Inflammatory macrophage treated with lipopolysaccharide for 1 hour (primary cell): ENCODE measurements at regions not wholly inside any gene's neighbourhood (a gene's known extent, or its start where the extent isn't known, plus 50 kb on each side); places are given as distances from the start of the nearest gene placed in this dataset.
"Not testable (repeated sequence)": the region's sequence is repeated elsewhere in the genome, so short reads cannot be mapped to it uniquely, and the experiment has no call there.

Experiments used
- DNase-seq, 2 donors: peaks; one replicate each; pipeline ENCODE4 v3.0.0-alpha.2; 2020 to 2022

DNA sequence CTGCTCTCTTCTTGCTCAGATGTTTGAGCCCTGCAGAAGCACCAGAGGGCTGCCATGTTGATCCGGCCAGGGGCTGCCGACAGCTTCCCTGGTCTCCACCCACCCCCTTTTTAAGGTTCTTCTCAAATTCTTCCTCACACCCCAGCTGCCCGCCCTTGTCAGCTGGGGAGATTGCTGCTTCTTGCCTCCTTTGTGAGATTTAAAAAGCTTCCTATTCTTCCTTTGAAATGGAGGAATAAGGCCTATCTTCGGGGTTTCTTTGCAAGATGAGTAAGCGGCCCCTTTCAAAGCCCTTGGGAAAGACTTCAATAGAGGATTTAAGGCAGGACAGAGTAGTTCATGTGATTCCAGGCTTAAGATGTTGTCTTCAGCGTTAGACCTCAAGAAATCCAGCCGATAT is 211.9 kb upstream of the SHH start:
- no peak for DNase-seq

- DNase-seq, result no peak
These were observed 210.5 kb upstream of the SHH start for GRCh38 chr7:156022483-156023459.

DNA sequence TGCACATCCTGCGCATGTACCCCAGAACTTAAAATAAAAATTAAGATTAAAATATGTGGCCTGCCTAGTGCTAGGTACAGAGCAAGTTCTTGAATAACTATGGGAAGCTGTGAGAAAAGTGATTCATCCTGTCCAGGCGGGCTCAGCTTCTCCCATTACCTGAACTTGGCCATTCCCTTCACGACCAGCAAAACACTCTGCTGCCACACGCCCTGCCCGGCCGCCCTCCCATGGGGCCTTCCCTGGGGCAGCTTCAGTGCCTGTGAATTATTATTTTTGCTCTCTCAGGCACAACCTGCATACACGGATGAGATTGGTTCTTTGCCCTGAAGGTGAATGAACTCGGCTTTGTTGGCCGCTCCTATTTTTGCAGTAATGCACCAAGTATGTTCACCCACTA is 209.2 kb upstream of the SHH start:
- DNase-seq, result no peak

- no peak for DNase-seq
These were observed 208.3 kb upstream of the SHH start for GRCh38 chr7:156020566-156020965.

GRCh38 chr7:156019776-156020565 is 207.7 kb upstream of the SHH start:
- no peak for DNase-seq

DNA sequence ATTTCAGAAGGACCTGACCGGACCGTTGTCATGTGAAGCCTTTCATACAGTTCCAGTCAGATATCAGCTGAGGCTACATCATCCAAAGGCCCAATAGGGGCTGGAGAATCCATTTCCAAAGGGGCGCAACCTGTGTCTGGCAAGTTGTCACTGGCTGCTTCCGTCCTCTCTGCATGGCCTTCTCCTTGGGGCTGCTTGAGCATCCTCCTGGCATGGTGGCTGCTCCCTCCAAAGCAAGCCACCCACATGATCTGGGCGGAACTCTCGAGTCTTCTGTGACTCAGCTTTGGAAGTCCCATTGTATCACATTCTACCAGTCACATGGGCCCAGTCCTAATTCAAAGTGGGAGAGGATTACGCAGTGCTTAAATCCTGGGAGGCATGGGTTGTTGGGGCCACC is 207.0 kb upstream of the SHH start:
- no peak for DNase-seq

GRCh38 chr7:156017916-156018700 is 205.8 kb upstream of the SHH start:
- DNase-seq, result no peak

- no peak for DNase-seq
These were observed 205.2 kb upstream of the SHH start for GRCh38 chr7:156017431-156017830.

DNA sequence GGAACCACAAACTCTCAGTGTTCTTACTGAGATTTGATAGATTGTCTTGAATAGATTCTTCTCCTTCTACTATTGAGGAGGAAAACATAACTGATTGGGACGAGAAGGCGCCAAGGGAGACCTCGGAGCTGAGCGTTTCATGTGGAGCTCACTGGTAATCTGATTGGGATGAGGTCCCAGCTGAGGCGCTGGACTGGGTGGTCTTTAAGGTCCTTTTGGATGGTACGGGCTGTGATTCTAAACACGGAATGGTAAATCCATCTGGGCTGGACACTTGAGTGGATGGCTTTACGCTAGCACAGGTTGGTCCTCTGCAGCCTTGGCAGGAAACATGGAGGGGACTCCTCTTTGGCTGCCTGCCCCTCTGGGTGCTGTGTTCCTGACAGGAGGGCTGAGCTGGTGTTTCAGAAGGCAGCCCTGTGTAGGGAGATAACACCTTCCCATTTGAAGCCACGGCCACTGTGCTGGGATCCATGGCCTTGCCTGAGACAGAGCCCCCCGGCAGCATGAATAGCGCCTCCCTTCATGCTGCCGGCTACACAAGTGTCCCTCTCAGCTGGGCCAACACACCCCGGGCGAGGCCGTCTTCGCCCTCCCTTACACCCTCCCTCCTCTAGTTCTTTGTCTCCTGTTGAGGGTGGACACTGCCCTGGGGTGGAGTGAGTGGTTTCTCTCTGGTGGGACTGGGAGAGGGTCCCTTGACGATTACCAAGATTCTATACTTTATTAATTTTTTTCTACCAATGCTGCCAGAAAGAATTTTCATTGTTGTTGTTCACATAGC is 203.2 kb upstream of the SHH start:
- DNase-seq, result no peak

DNA sequence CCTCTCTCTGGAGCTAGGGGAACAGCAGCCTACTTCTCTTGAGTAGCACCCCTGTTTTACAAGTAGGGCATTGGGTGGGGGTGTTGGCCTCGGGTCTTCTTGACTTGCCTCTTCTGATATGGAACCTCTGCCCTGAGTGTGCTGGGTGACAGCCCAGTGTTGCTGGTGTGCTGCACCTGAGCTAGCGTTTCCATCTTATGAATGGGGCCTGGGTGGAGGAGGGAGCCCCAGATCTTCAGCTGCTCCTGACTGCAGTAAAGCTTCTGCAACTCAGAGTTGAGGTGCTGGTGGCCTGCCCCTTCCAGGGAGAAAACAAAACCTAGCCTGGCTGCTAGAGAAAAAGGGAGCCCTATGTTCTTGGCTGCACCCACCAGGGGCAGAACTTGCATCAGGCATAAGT is 202.5 kb upstream of the SHH start:
- DNase-seq, result no peak

DNA sequence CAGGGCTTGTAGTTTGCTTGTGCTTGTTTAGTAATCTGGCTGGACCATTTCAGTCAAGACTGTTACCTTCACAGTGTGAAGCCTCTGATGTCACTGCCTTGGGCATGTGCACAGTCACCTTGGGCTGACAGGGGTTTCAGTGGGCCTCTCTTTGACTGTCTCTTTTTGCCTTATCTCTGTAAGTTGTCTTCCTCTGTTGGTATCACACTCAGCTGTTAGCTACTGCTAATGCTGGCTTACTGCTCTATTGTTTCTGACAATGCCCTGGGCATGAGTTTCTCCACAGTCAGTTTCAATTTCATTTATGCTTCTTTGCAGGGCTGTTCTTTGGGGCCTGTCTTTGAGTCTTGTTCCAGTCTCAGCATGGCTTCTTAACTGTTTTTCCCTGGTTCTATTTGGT is 201.9 kb upstream of the SHH start:
- no peak for DNase-seq

- DNase-seq, result no peak
These were observed 200.1 kb upstream of the SHH start for GRCh38 chr7:156012412-156012811.

DNA sequence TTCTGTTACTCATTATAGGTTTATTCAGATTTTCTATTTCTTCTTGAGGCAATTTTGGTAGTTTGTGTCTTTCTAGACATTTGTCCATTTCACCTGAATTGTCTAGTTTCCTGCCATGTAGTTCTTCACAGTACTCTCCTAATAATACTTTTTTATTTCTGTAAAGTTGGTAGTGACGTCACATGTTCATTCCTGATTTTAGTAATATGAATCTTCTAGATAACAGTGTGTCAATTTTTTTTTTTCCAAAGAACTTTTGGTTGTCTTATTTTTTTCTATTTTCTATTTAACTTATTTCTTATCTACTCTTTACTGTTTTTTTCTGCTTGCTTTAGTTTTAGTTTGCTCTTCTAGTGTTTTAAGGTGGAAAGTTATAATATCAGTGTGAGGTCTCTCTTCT is 197.3 kb upstream of the SHH start:
- DNase-seq, result no peak

DNA sequence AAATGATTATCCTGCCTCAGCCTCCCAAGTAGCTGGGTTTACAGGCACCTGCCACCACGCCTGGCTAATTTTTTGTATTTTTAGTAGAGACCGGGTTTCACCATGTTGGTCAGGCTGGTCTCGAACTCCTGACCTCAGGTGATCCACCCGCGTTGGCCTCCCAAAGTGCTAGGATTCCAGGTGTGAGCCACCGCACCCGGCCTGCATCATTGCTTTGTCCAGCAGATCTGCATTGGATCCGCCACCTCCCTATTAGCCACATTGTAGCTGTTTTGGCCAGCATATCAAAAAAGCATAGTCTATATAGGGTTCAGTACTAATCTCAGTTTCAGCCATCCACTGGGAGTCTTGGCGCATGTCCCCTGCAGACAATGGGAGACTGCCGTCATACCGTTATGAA is 194.6 kb upstream of the SHH start:
- not testable (repeated sequence) for DNase-seq

GRCh38 chr7:156006024-156006423 is 193.8 kb upstream of the SHH start:
- no peak for DNase-seq

GRCh38 chr7:156005202-156005691 is 193.0 kb upstream of the SHH start:
- DNase-seq, result no peak

DNA sequence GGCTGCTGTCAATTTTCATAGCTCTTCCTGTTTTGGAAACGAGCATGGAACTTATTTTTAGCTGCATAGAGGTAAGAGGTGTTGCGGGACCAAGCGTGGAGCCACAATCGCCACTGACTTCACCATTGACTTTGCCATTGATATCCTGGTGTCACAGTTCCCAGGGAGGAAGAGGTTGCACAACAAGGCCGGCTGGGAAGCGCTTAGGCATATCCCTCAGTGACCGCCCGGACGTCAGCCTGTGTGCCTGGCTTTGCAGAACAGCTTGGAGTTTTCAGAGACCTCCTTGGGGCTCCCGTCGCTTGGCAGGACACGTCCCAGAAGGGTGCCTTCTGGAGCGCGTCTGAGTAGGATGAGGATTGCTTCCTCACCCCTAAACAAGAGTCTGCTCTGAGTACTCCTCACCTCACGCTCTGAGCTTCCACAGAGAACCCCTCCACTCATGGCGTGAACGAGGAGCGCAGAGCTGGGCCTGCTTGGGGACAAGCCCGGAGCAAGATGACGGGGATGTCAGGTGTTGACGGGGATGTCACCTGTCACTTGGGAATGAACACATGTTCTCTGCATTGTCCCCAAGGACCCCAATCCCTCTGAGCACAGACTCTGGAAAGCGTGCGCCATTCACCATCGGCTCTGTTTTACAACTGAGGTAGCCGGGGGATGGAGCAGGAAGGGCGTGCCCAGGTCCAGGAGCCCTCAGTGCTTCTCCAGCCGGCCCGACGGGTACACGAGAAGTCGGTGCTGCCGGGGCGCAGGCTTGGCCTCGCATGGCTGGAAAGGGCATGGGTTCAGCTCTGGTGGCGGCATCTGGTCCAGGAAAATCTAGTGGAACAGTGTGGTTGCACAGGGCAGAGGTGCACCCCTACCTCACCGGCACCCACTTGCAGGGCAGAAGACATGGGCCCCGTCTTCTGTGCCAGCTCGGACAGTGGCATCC is 192.3 kb upstream of the SHH start:
- DNase-seq, result no peak

GRCh38 chr7:156003220-156004162 is 191.2 kb upstream of the SHH start:
- no peak for DNase-seq

DNA sequence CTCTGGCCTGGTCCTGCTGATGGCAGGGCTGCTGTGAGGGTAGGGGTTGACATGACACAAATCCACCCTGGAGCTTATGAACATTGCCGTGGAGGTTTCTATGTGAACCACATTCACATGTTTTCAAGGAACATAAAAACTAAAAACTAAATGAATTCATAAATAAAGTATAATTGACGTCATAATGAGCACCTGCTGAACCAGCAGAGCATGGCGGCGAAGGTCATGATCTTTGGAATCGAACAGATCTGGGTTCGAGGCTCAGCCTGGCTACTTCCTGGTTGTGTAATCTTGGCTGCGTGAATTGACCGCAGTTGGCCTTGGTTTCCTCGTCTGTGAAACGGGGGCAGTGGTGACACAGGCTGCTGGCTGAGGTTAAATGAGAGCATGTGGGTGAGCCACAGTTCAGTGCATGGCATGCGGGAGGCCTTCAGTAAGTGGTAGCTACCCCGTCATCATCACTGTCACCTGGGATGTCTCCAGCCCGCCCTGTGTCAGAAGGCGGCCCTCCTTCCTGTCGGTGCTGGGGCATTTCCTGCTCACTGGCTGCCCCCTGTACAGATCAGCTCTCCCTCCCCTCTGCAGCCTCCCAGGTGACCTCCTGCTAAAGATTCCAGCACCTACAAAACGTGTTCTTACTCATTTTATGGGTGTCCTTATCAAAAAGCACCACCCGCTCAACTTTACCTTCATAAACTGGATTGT is 190.3 kb upstream of the SHH start:
- no peak for DNase-seq
